K562 (cell line): ENCODE measurements at regions not wholly inside any gene's neighbourhood (a gene's known extent, or its start where the extent isn't known, plus 50 kb on each side); places are given as distances from the start of the nearest gene placed in this dataset.

Source experiments
- CEBPB ChIP-seq: fragments of 450-650 bp; IDR thresholded peaks from 2 replicates; pipeline ENCODE4 v1.6.1; 2016; ENCODE audit warnings: missing genetic modification characterization, missing compliant biosample characterization
- CXXC5 ChIP-seq: fragments of 250-450 bp; sonication (Bioruptor Pico); IDR thresholded peaks from 2 replicates; pipeline ENCODE4 v1.8.0; 2022; ENCODE audit warnings: inconsistent platforms, mild to moderate bottlenecking, moderate library complexity
- FOSL1 ChIP-seq: fragments of 200-800 bp; sonication (Bioruptor generic); conservative IDR thresholded peaks from 2 replicates; pipeline ENCODE4 v1.6.1; 2016; ENCODE audit warnings: missing genetic modification characterization, missing compliant biosample characterization
- FOXA3 ChIP-seq, 2 experiments: fragments of 450-650 bp in 1 of 2; sonication (generic) in 1 of 2; formaldehyde crosslinking; IDR thresholded peaks in 1 of 2; conservative IDR thresholded peaks in 1 of 2; 2 replicates each; pipeline versions ENCODE4 v1.4.0 to v1.8.0; 2020 to 2022; ENCODE audit warnings: mild to moderate bottlenecking in 2 of 2, missing genetic modification reagents in 1 of 2
- FOXP1 ChIP-seq: sonication (generic); formaldehyde crosslinking; IDR thresholded peaks from 2 replicates; pipeline ENCODE4 v1.8.0; 2022; ENCODE audit warnings: mild to moderate bottlenecking, missing genetic modification reagents
- KLF6 ChIP-seq: fragments of 250-450 bp; sonication (Bioruptor Pico); IDR thresholded peaks from 2 replicates; pipeline ENCODE4 v1.4.0; 2020; ENCODE audit warnings: mild to moderate bottlenecking, moderate library complexity, borderline replicate concordance
- MCM7 ChIP-seq, 2 experiments: fragments of 450-650 bp; IDR thresholded peaks; 2 replicates each; pipeline ENCODE4 v1.6.1; 2016 to 2018
- NCOA2 ChIP-seq, 2 experiments: fragments of 450-650 bp; IDR thresholded peaks; 2 replicates each; pipeline ENCODE4 v1.6.1; 2018; ENCODE audit warnings: mild to moderate bottlenecking in 2 of 2, moderate library complexity in 1 of 2; ENCODE audit not compliant: partially characterized antibody in 2 of 2
- PBX2 ChIP-seq, 2 experiments: IDR thresholded peaks in 1 of 2; conservative IDR thresholded peaks in 1 of 2; 2 replicates each; pipeline ENCODE4 v1.6.1; 2016; ENCODE audit warnings: low read depth in 2 of 2, mild to moderate bottlenecking in 1 of 2, missing compliant biosample characterization in 1 of 2, missing genetic modification characterization in 1 of 2, moderate library complexity in 1 of 2
- RBM22 ChIP-seq: fragments of 200-400 bp; formaldehyde crosslinking; IDR thresholded peaks from 2 replicates; pipeline ENCODE4 v1.6.1; 2018; ENCODE audit warnings: low read length, low read depth; ENCODE audit not compliant: poor library complexity, severe bottlenecking
- ZNF707 ChIP-seq: fragments of 250-450 bp; sonication (Bioruptor Pico); conservative IDR thresholded peaks from 2 replicates; pipeline ENCODE4 v1.8.0; 2022; ENCODE audit warnings: inconsistent platforms, mild to moderate bottlenecking, moderate library complexity
- TF ChIP-seq, protein P1 (sequence below): fragments of 450-650 bp; IDR thresholded peaks from 2 replicates; pipeline ENCODE4 v1.6.1; 2017; ENCODE audit warnings: antibody characterized with exemption, mild to moderate bottlenecking
- TF ChIP-seq, protein P2 (sequence below): fragments of 250-450 bp; sonication (Bioruptor Pico); IDR thresholded peaks from 2 replicates; pipeline ENCODE4 v1.4.0; 2020; ENCODE audit warnings: mild to moderate bottlenecking, moderate library complexity
- TF ChIP-seq, protein P3 (sequence below), 2 experiments: fragments of 200-800 bp in 1 of 2; sonication (Bioruptor generic) in 1 of 2; sonication (generic) in 1 of 2; formaldehyde crosslinking in 1 of 2; IDR thresholded peaks in 1 of 2; conservative IDR thresholded peaks in 1 of 2; 2 replicates each; pipeline versions ENCODE4 v1.5.0 to v1.6.1; 2016 to 2020; ENCODE audit warnings: missing compliant biosample characterization in 1 of 2, missing genetic modification characterization in 1 of 2, missing genetic modification reagents in 1 of 2

- TF ChIP-seq PBX2 (CRISPR knock-in tag; IDR thresholded peaks at IDR 0.05; ENCODE audit: low read depth) (peak; percentile 60), PBX2 (tag; conservative IDR thresholded peaks at IDR 0.05; ENCODE audit: low read depth) (peak; percentile 87), FOXP1 (CRISPR knock-in tag) (no peak), FOSL1 (tag) (peak; percentile 64), KLF6 (peak; percentile 76; the same call in 1 of the 2 replicates), FOXA3 (CRISPR knock-in tag; conservative IDR thresholded peaks at IDR 0.05 in 1 of 2, IDR thresholded peaks at IDR 0.05 in 1 of 2) (no peak), MCM7 (IDR thresholded peaks at IDR 0.05) (no peak), ZNF707 (CRISPR knock-in tag) (no peak), NCOA2 (IDR thresholded peaks at IDR 0.05; ENCODE audit: partially characterized antibody in 2 of 2) (no peak), CXXC5 (peak; percentile 64), CEBPB (tag) (peak; percentile 67; the same call in 1 of the 2 replicates), RBM22 (no peak)
- TF ChIP-seq, protein P1, sequence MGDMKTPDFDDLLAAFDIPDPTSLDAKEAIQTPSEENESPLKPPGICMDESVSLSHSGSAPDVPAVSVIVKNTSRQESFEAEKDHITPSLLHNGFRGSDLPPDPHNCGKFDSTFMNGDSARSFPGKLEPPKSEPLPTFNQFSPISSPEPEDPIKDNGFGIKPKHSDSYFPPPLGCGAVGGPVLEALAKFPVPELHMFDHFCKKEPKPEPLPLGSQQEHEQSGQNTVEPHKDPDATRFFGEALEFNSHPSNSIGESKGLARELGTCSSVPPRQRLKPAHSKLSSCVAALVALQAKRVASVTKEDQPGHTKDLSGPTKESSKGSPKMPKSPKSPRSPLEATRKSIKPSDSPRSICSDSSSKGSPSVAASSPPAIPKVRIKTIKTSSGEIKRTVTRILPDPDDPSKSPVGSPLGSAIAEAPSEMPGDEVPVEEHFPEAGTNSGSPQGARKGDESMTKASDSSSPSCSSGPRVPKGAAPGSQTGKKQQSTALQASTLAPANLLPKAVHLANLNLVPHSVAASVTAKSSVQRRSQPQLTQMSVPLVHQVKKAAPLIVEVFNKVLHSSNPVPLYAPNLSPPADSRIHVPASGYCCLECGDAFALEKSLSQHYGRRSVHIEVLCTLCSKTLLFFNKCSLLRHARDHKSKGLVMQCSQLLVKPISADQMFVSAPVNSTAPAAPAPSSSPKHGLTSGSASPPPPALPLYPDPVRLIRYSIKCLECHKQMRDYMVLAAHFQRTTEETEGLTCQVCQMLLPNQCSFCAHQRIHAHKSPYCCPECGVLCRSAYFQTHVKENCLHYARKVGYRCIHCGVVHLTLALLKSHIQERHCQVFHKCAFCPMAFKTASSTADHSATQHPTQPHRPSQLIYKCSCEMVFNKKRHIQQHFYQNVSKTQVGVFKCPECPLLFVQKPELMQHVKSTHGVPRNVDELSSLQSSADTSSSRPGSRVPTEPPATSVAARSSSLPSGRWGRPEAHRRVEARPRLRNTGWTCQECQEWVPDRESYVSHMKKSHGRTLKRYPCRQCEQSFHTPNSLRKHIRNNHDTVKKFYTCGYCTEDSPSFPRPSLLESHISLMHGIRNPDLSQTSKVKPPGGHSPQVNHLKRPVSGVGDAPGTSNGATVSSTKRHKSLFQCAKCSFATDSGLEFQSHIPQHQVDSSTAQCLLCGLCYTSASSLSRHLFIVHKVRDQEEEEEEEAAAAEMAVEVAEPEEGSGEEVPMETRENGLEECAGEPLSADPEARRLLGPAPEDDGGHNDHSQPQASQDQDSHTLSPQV, result peak; percentile 88
- TF ChIP-seq, protein P2, sequence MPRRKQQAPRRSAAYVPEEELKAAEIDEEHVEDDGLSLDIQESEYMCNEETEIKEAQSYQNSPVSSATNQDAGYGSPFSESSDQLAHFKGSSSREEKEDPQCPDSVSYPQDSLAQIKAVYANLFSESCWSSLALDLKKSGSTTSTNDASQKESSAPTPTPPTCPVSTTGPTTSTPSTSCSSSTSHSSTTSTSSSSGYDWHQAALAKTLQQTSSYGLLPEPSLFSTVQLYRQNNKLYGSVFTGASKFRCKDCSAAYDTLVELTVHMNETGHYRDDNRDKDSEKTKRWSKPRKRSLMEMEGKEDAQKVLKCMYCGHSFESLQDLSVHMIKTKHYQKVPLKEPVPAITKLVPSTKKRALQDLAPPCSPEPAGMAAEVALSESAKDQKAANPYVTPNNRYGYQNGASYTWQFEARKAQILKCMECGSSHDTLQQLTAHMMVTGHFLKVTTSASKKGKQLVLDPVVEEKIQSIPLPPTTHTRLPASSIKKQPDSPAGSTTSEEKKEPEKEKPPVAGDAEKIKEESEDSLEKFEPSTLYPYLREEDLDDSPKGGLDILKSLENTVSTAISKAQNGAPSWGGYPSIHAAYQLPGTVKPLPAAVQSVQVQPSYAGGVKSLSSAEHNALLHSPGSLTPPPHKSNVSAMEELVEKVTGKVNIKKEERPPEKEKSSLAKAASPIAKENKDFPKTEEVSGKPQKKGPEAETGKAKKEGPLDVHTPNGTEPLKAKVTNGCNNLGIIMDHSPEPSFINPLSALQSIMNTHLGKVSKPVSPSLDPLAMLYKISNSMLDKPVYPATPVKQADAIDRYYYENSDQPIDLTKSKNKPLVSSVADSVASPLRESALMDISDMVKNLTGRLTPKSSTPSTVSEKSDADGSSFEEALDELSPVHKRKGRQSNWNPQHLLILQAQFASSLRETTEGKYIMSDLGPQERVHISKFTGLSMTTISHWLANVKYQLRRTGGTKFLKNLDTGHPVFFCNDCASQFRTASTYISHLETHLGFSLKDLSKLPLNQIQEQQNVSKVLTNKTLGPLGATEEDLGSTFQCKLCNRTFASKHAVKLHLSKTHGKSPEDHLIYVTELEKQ (CRISPR knock-in tag), result no peak; the same call in 1 of the 2 replicates
- TF ChIP-seq, protein P3, sequence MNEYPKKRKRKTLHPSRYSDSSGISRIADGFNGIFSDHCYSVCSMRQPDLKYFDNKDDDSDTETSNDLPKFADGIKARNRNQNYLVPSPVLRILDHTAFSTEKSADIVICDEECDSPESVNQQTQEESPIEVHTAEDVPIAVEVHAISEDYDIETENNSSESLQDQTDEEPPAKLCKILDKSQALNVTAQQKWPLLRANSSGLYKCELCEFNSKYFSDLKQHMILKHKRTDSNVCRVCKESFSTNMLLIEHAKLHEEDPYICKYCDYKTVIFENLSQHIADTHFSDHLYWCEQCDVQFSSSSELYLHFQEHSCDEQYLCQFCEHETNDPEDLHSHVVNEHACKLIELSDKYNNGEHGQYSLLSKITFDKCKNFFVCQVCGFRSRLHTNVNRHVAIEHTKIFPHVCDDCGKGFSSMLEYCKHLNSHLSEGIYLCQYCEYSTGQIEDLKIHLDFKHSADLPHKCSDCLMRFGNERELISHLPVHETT (CRISPR knock-in tag; conservative IDR thresholded peaks at IDR 0.05 in 1 of 2, IDR thresholded peaks at IDR 0.05 in 1 of 2), result peak in 1 of 2 experiments; percentile 91; a peak in 2 of 4 replicates
Observed at GRCh38 chr4:174420316-174420715, 102.0 kb downstream of the HPGD start (continued).
